HL-60 (cell line): ENCODE measurements at regions not wholly inside any gene's neighbourhood (a gene's known extent, or its start where the extent isn't known, plus 50 kb on each side); places are given as distances from the start of the nearest gene placed in this dataset.

Experiments
- DNase-seq, 2 experiments: peaks; one replicate each; pipeline ENCODE4 v3.0.0-alpha.2; 2010 to 2020; ENCODE audit warnings: low read depth in 1 of 2, low spot score in 1 of 2
- H3K27ac ChIP-seq: fragments of 250-450 bp; sonication (Bioruptor Pico); replicated peaks from 2 replicates; pipeline ENCODE4 v1.5.1; 2020; ENCODE audit warnings: mild to moderate bottlenecking, moderate library complexity
- H3K27me3 ChIP-seq: fragments of 250-450 bp; sonication (Bioruptor Pico); 2 replicates; pipeline ENCODE4 v1.5.1; 2021; ENCODE audit warnings: mild to moderate bottlenecking, moderate library complexity; ENCODE audit not compliant: insufficient read depth, poor library complexity, severe bottlenecking
- H3K4me3 ChIP-seq: replicated peaks from 2 replicates; pipeline ENCODE4 v1.5.1; 2011; ENCODE audit warnings: mild to moderate bottlenecking, control low read depth, low read length; ENCODE audit not compliant: insufficient read depth
- CTCF ChIP-seq: IDR thresholded peaks from one replicate; pipeline ENCODE4 v1.5.1; 2011; ENCODE audit warnings: low read length, control low read depth, inconsistent platforms; ENCODE audit not compliant: insufficient read depth
- GABPA ChIP-seq: IDR thresholded peaks from 2 replicates; pipeline ENCODE4 v1.6.1; 2012; ENCODE audit warnings: low read depth
- POLR2AphosphoS5 ChIP-seq: IDR thresholded peaks from 2 replicates; pipeline ENCODE4 v1.6.1; 2012; ENCODE audit warnings: low read depth
- REST ChIP-seq: IDR thresholded peaks from 2 replicates; pipeline ENCODE4 v1.6.1; 2012; ENCODE audit warnings: low read depth; ENCODE audit not compliant: insufficient replicate concordance
- SPI1 ChIP-seq: IDR thresholded peaks from 2 replicates; pipeline ENCODE4 v1.6.1; 2012; ENCODE audit warnings: low read depth, mild to moderate bottlenecking, borderline replicate concordance

GRCh38 chr2:120515759-120516678 is 170.1 kb downstream of the INHBB start:
- TF ChIP-seq POLR2AphosphoS5 (no peak), GABPA (no peak), CTCF (no peak), SPI1 (no peak), REST (no peak)
- DNase-seq = no peak
- Histone ChIP-seq H3K27me3 (no peaks in the 10 kb centered on the region), H3K4me3 (no peak overlapping the region), H3K27ac (no peak overlapping the region)

GRCh38 chr2:120516679-120517314 is 170.9 kb downstream of the INHBB start:
- TF ChIP-seq REST (no peak), POLR2AphosphoS5 (no peak), GABPA (no peak), CTCF (no peak)

GRCh38 chr2:120517751-120518469 is 172.0 kb downstream of the INHBB start:
- no peak for DNase-seq
- Histone ChIP-seq H3K27me3 (peaks cover 8% of the 10 kb centered on the region), H3K27ac (no peak overlapping the region), H3K4me3 (no peak overlapping the region)
- TF ChIP-seq POLR2AphosphoS5 = no peak
- no peak for TF ChIP-seq CTCF
- no peak for TF ChIP-seq GABPA
- TF ChIP-seq REST = no peak
- no peak for TF ChIP-seq SPI1

More at GRCh38 chr2:120516679-120517314, 170.9 kb downstream of the INHBB start:
- Histone ChIP-seq H3K27ac (no peak overlapping the region), H3K27me3 (peaks cover 5% of the 10 kb centered on the region), H3K4me3 (no peak overlapping the region)
- DNase-seq = no peak
